Lower leg skin (tissue), 4 donors: ENCODE measurements at regions not wholly inside any gene's neighbourhood (a gene's known extent, or its start where the extent isn't known, plus 50 kb on each side); places are given as distances from the start of the nearest gene placed in this dataset.

Source experiments
- DNase-seq, 2 donors: peaks; one replicate each; pipeline ENCODE4 v3.0.0-alpha.2; 2019; ENCODE audit warnings: low spot score in 2 of 2
- H3K4me3 ChIP-seq: fragments of 200-600 bp; sonication (generic); 2 replicates; pipeline ENCODE4 v1.5.1; 2017; ENCODE audit warnings: mild to moderate bottlenecking, low read depth; ENCODE audit not compliant: poor library complexity, severe bottlenecking
- CTCF ChIP-seq, 3 donors: fragments of 450-650 bp; IDR thresholded peaks; one replicate each; pipeline ENCODE4 v1.5.1; 2016; ENCODE audit warnings: antibody characterized with exemption in 3 of 3, mild to moderate bottlenecking in 3 of 3, moderate library complexity in 2 of 3
- POLR2A ChIP-seq, 2 donors: fragments of 450-650 bp; IDR thresholded peaks; one replicate each; pipeline ENCODE4 v1.6.1; 2016 to 2017; ENCODE audit warnings: antibody characterized with exemption in 2 of 2, mild to moderate bottlenecking in 1 of 2, moderate library complexity in 1 of 2
- WGBS, 2 donors: methylation state at CpG; one replicate each; pipeline ENCODE4 v1.1.5; 2018; 5-methylcytosine and 5-hydroxymethylcytosine counted together
- intact Hi-C: fragments of 100-400 bp; cut with DNase I; formaldehyde crosslinking; loops from one replicate; pipeline ENCODE4 v1.15.0; 2023; ENCODE audit warnings: low total_unique reads

- WGBS, 2 donors = 43 to 53% methylated on average over 3 of the region's 3 CpGs
- intact Hi-C loops = no loop called here
- TF ChIP-seq CTCF (IDR thresholded peaks at IDR 0.05) = no peak
- no peak for TF ChIP-seq POLR2A (IDR thresholded peaks at IDR 0.05)
- DNase-seq = no peak
- no peak overlapping the region for H3K4me3 ChIP-seq
These were observed 288.7 kb downstream of the AKAIN1 start for GRCh38 chr18:4908328-4908727.

GRCh38 chr18:4906856-4907255 lies 290.2 kb downstream of the AKAIN1 start:
- WGBS, 2 donors = 66 to 68% methylated on average over 3 of the region's 3 CpGs
- intact Hi-C loops = no loop called here
- no peak for DNase-seq
- no peak for TF ChIP-seq CTCF (IDR thresholded peaks at IDR 0.05)
- no peak for TF ChIP-seq POLR2A (IDR thresholded peaks at IDR 0.05)
- H3K4me3 ChIP-seq = no peak overlapping the region

- H3K4me3 ChIP-seq = no peak overlapping the region
- intact Hi-C loops = no loop called here
- no peak for DNase-seq
- TF ChIP-seq POLR2A (IDR thresholded peaks at IDR 0.05) (no peak), CTCF (IDR thresholded peaks at IDR 0.05) (no peak)
- 15 to 26% methylated on average over 6 of the region's 6 CpGs for WGBS, 2 donors
These were observed 308.6 kb downstream of the AKAIN1 start for GRCh38 chr18:4888251-4889040.

- DNase-seq = no peak
- TF ChIP-seq POLR2A (IDR thresholded peaks at IDR 0.05) (no peak), CTCF (IDR thresholded peaks at IDR 0.05) (no peak)
- intact Hi-C loops = no loop called here
- WGBS, 2 donors = 80 to 84% methylated on average over 4 of the region's 4 CpGs
- no peak overlapping the region for H3K4me3 ChIP-seq
These were observed 318.6 kb downstream of the AKAIN1 start for GRCh38 chr18:4878480-4878879.

GRCh38 chr18:4871197-4871596 lies 325.9 kb downstream of the AKAIN1 start:
- no peak overlapping the region for H3K4me3 ChIP-seq
- TF ChIP-seq CTCF (IDR thresholded peaks at IDR 0.05) (no peak), POLR2A (IDR thresholded peaks at IDR 0.05) (no peak)
- DNase-seq = no peak
- intact Hi-C loops = no loop called here
